Activated naive CD4-positive, alpha-beta T cell treated with anti-CD3 and anti-CD28 coated beads for 36 hours (primary cell): ENCODE measurements at regions not wholly inside any gene's neighbourhood (a gene's known extent, or its start where the extent isn't known, plus 50 kb on each side); places are given as distances from the start of the nearest gene placed in this dataset.

Experiments
- CTCF ChIA-PET: fragments of 350-600 bp; sonication (Branson Sonifier 250); formaldehyde crosslinking; loops from one replicate; lab custom pipeline; 2021; ENCODE audit warnings: antibody characterized with exemption; lab: Charles Lee
- DNase-seq: peaks from one replicate; pipeline ENCODE4 v3.0.0-alpha.2; 2020
- H3K27ac Mint-ChIP-seq: one replicate; pipeline ENCODE4 v1.8.0; 2021; ENCODE audit warnings: mild to moderate bottlenecking, mixed read lengths
- H3K27me3 Mint-ChIP-seq: one replicate; pipeline ENCODE4 v1.8.0; 2021; ENCODE audit warnings: low read depth, mixed read lengths
- H3K36me3 Mint-ChIP-seq: one replicate; pipeline ENCODE4 v1.8.0; 2021; ENCODE audit warnings: low read depth, mixed read lengths
- H3K4me1 Mint-ChIP-seq: one replicate; pipeline ENCODE4 v1.8.0; 2021; ENCODE audit warnings: low read depth, mixed read lengths
- H3K4me3 Mint-ChIP-seq: one replicate; pipeline ENCODE4 v1.8.0; 2021; ENCODE audit warnings: mild to moderate bottlenecking, moderate library complexity, mixed read lengths
- H3K9me3 Mint-ChIP-seq: one replicate; pipeline ENCODE4 v1.8.0; 2021; ENCODE audit warnings: mixed read lengths
- intact Hi-C: fragments of 100-400 bp; cut with micrococcal nuclease; formaldehyde crosslinking; loops from one replicate; pipeline ENCODE4 v1.15.1; 2023

- H3K4me3 Mint-ChIP-seq: no peak overlapping the region
- intact Hi-C loops: no loop called here
- H3K27ac Mint-ChIP-seq: no peak overlapping the region
- H3K9me3 Mint-ChIP-seq: no peaks in the 10 kb centered on the region
- H3K4me1 Mint-ChIP-seq: no peaks in the 10 kb centered on the region
- H3K27me3 Mint-ChIP-seq: peaks cover 5% of the 10 kb centered on the region
- CTCF ChIA-PET: no interaction called here
- no peak for DNase-seq
- no peaks in the 10 kb centered on the region for H3K36me3 Mint-ChIP-seq
Observed at GRCh38 chr15:49752517-49752916, 131.7 kb downstream of the DTWD1 start.

- no peaks in the 10 kb centered on the region for H3K36me3 Mint-ChIP-seq
Observed at GRCh38 chr15:49758456-49758855, 137.6 kb downstream of the DTWD1 start.

GRCh38 chr15:49758856-49759255 lies 138.0 kb downstream of the DTWD1 start:
- Mint-ChIP-seq H3K4me1 (no peaks in the 10 kb centered on the region), H3K27me3 (peaks cover 4% of the 10 kb centered on the region), H3K36me3 (no peaks in the 10 kb centered on the region), H3K4me3 (no peak overlapping the region), H3K27ac (no peak overlapping the region), H3K9me3 (peaks cover 26% of the 10 kb centered on the region)
- intact Hi-C loops: no loop called here
- CTCF ChIA-PET: no interaction called here
- no peak for DNase-seq

More at GRCh38 chr15:49758456-49758855, 137.6 kb downstream of the DTWD1 start:
- no peak for DNase-seq
- Mint-ChIP-seq H3K27me3 (peaks cover 4% of the 10 kb centered on the region), H3K4me3 (no peak overlapping the region), H3K9me3 (peaks cover 26% of the 10 kb centered on the region), H3K27ac (no peak overlapping the region), H3K4me1 (no peaks in the 10 kb centered on the region)
- intact Hi-C loops: no loop called here
- CTCF ChIA-PET: no interaction called here

GRCh38 chr15:49760749-49761148 lies 139.9 kb downstream of the DTWD1 start:
- CTCF ChIA-PET: no interaction called here
- intact Hi-C loops: no loop called here
- H3K4me3 Mint-ChIP-seq: no peak overlapping the region
- no peak for DNase-seq
- no peaks in the 10 kb centered on the region for H3K36me3 Mint-ChIP-seq
- H3K9me3 Mint-ChIP-seq: peaks cover 31% of the 10 kb centered on the region
- no peak overlapping the region for H3K27ac Mint-ChIP-seq
- no peaks in the 10 kb centered on the region for H3K27me3 Mint-ChIP-seq
- no peaks in the 10 kb centered on the region for H3K4me1 Mint-ChIP-seq

GRCh38 chr15:49769225-49769624 lies 148.4 kb downstream of the DTWD1 start:
- intact Hi-C loops: no loop called here

GRCh38 chr15:49789436-49789835 lies 168.6 kb downstream of the DTWD1 start:
- Mint-ChIP-seq H3K27ac (no peak overlapping the region), H3K4me3 (no peak overlapping the region), H3K4me1 (no peaks in the 10 kb centered on the region), H3K9me3 (peaks cover 9% of the 10 kb centered on the region), H3K27me3 (no peaks in the 10 kb centered on the region), H3K36me3 (no peaks in the 10 kb centered on the region)
- no peak for DNase-seq
- intact Hi-C loops: no loop called here
- CTCF ChIA-PET: no interaction called here

More at GRCh38 chr15:49769225-49769624, 148.4 kb downstream of the DTWD1 start:
- Mint-ChIP-seq H3K4me1 (no peaks in the 10 kb centered on the region), H3K4me3 (no peak overlapping the region), H3K9me3 (peaks cover 8% of the 10 kb centered on the region), H3K27me3 (peaks cover 3% of the 10 kb centered on the region), H3K36me3 (no peaks in the 10 kb centered on the region), H3K27ac (no peak overlapping the region)
- CTCF ChIA-PET: no interaction called here
- DNase-seq: no peak

GRCh38 chr15:49793943-49794342 lies 173.1 kb downstream of the DTWD1 start:
- H3K27me3 Mint-ChIP-seq: no peaks in the 10 kb centered on the region
- H3K27ac Mint-ChIP-seq: no peak overlapping the region
- no peaks in the 10 kb centered on the region for H3K4me1 Mint-ChIP-seq
- intact Hi-C loops: no loop called here
- CTCF ChIA-PET: no interaction called here
- H3K4me3 Mint-ChIP-seq: no peak overlapping the region
- H3K9me3 Mint-ChIP-seq: peaks cover 14% of the 10 kb centered on the region
- no peak for DNase-seq
- H3K36me3 Mint-ChIP-seq: no peaks in the 10 kb centered on the region

- no peak for DNase-seq
- Mint-ChIP-seq H3K9me3 (peaks cover 14% of the 10 kb centered on the region), H3K27ac (no peak overlapping the region), H3K36me3 (peaks cover 1% of the 10 kb centered on the region), H3K4me3 (no peak overlapping the region), H3K4me1 (no peaks in the 10 kb centered on the region), H3K27me3 (peaks cover 10% of the 10 kb centered on the region)
- CTCF ChIA-PET: no interaction called here
- intact Hi-C loops: no loop called here
Observed at GRCh38 chr15:49801796-49802195, 180.9 kb downstream of the DTWD1 start.
